ENCODE measurements at regions not wholly inside any gene's neighbourhood (a gene's known extent, or its start where the extent isn't known, plus 50 kb on each side); places are given as distances from the start of the nearest gene placed in this dataset.

GRCh38 chr6:9468277-9468676 lies 946.6 kb downstream of the TFAP2A start:
- intact Hi-C loops (cut with micrococcal nuclease) = no loop called here
- no peaks in the 10 kb centered on the region for H3K27me3 ChIP-seq (ENCODE audit: insufficient read depth, low read length)
- Mint-ChIP-seq H3K27me3 (no peaks in the 10 kb centered on the region), H3K4me3 (no peak overlapping the region), H3K36me3 (no peaks in the 10 kb centered on the region), H3K4me1 (no peaks in the 10 kb centered on the region), H3K27ac (no peak overlapping the region), H3K9me3 (peaks cover 0 to 15% (median 1%) of the 10 kb centered on the region in 8 donors)
- no peak overlapping the region for H3K4me3 ChIP-seq (ENCODE audit: low read length in 2 of 2)
- ChIA-PET POLR2A (ENCODE audit: partially characterized antibody) (no interaction called here), CTCF (ENCODE audit: partially characterized antibody) (no interaction called here)
- H3K9me3 ChIP-seq (ENCODE audit: control insufficient read depth in 1 of 2, low read length in 2 of 2) = no peaks in the 10 kb centered on the region
- H3K27ac ChIP-seq (ENCODE audit: low read depth, low read length) = no peak overlapping the region
- DNase-seq = no peak
- H3K36me3 ChIP-seq (ENCODE audit: insufficient read depth, low read length) = no peaks in the 10 kb centered on the region
- H3K4me1 ChIP-seq (ENCODE audit: insufficient read depth, low read length) = no peaks in the 10 kb centered on the region

GRCh38 chr6:9467741-9468140 lies 947.1 kb downstream of the TFAP2A start:
- H3K9me3 ChIP-seq (ENCODE audit: control insufficient read depth in 1 of 2, low read length in 2 of 2) = no peaks in the 10 kb centered on the region
- POLR2A ChIA-PET (ENCODE audit: partially characterized antibody) = no interaction called here
- no peaks in the 10 kb centered on the region for H3K27me3 Mint-ChIP-seq
- peaks cover 0 to 15% (median under 1%) of the 10 kb centered on the region in 8 donors for H3K9me3 Mint-ChIP-seq
- H3K36me3 ChIP-seq (ENCODE audit: insufficient read depth, low read length) = no peaks in the 10 kb centered on the region
- H3K36me3 Mint-ChIP-seq = no peaks in the 10 kb centered on the region
- H3K4me1 Mint-ChIP-seq = no peaks in the 10 kb centered on the region
- no peak overlapping the region for H3K27ac Mint-ChIP-seq
- H3K27ac ChIP-seq (ENCODE audit: low read depth, low read length) = no peak overlapping the region
- DNase-seq = no peak
- no peak overlapping the region for H3K4me3 Mint-ChIP-seq
- no peaks in the 10 kb centered on the region for H3K4me1 ChIP-seq (ENCODE audit: insufficient read depth, low read length)
- intact Hi-C loops (cut with micrococcal nuclease) = no loop called here
- CTCF ChIA-PET (ENCODE audit: partially characterized antibody) = no interaction called here
- H3K4me3 ChIP-seq (ENCODE audit: low read length in 2 of 2) = no peak overlapping the region
- no peaks in the 10 kb centered on the region for H3K27me3 ChIP-seq (ENCODE audit: insufficient read depth, low read length)

DNA sequence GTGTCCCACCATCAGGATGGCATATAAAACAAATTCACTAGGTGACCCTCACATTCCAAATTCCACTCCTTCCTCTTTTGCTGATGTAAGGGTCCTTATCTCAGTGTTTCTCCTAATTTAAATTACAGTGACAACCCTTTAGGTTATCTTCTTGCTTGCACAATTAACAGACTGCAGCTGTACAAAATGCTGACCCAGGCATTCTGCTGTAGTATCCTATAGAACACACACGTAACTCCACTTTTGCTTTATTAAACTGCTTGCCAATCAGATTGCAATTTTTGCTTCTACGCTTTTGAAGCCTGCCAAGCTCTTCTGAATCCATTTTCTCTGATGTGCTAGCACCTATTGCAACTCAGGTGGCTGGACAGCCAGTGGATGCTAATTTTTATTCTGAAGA lies 950.3 kb downstream of the TFAP2A start:
- CTCF ChIA-PET (ENCODE audit: partially characterized antibody) = no interaction called here
- H3K27ac ChIP-seq (ENCODE audit: low read depth, low read length) = no peak overlapping the region
- no peaks in the 10 kb centered on the region for H3K4me1 ChIP-seq (ENCODE audit: insufficient read depth, low read length)
- H3K4me3 ChIP-seq (ENCODE audit: low read length in 2 of 2) = no peak overlapping the region
- Mint-ChIP-seq H3K4me3 (no peak overlapping the region), H3K27me3 (no peaks in the 10 kb centered on the region), H3K27ac (no peak overlapping the region), H3K36me3 (no peaks in the 10 kb centered on the region), H3K4me1 (no peaks in the 10 kb centered on the region), H3K9me3 (peaks cover 0 to 5% (median 0%) of the 10 kb centered on the region in 8 donors)
- no peaks in the 10 kb centered on the region for H3K9me3 ChIP-seq (ENCODE audit: control insufficient read depth in 1 of 2, low read length in 2 of 2)
- H3K36me3 ChIP-seq (ENCODE audit: insufficient read depth, low read length) = no peaks in the 10 kb centered on the region
- POLR2A ChIA-PET (ENCODE audit: partially characterized antibody) = no interaction called here
- no peak for DNase-seq
- intact Hi-C loops (cut with micrococcal nuclease) = no loop called here
- H3K27me3 ChIP-seq (ENCODE audit: insufficient read depth, low read length) = no peaks in the 10 kb centered on the region

DNA sequence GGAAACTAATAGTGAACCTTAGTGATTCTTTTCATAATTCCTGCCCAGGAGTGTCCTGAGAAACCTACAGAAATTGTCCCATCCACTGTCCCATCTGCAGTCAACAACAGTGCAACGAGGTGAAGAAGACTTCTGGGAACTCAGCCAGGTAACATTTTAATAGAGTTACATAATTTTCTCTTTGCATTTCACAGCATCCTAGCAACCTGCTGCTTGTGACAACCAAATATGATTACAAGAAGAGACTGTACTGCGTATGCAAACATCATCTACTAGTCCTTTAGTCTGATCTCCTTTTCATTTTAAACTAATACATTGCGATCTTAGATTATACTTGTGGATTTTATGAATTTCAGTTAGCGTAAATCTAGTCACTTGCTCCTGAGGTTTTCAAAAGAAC lies 951.6 kb downstream of the TFAP2A start:
- no peak overlapping the region for H3K4me3 ChIP-seq (ENCODE audit: low read length in 2 of 2)
- Mint-ChIP-seq H3K27ac (no peak overlapping the region), H3K4me1 (no peaks in the 10 kb centered on the region), H3K9me3 (peaks cover 0 to 5% (median 1%) of the 10 kb centered on the region in 8 donors), H3K27me3 (no peaks in the 10 kb centered on the region), H3K4me3 (no peak overlapping the region), H3K36me3 (no peaks in the 10 kb centered on the region)
- H3K27me3 ChIP-seq (ENCODE audit: insufficient read depth, low read length) = no peaks in the 10 kb centered on the region
- no peaks in the 10 kb centered on the region for H3K4me1 ChIP-seq (ENCODE audit: insufficient read depth, low read length)
- no peaks in the 10 kb centered on the region for H3K9me3 ChIP-seq (ENCODE audit: control insufficient read depth in 1 of 2, low read length in 2 of 2)
- ChIA-PET CTCF (ENCODE audit: partially characterized antibody) (no interaction called here), POLR2A (ENCODE audit: partially characterized antibody) (no interaction called here)
- DNase-seq = no peak
- intact Hi-C loops (cut with micrococcal nuclease) = no loop called here
- H3K27ac ChIP-seq (ENCODE audit: low read depth, low read length) = no peak overlapping the region
- no peaks in the 10 kb centered on the region for H3K36me3 ChIP-seq (ENCODE audit: insufficient read depth, low read length)

DNA sequence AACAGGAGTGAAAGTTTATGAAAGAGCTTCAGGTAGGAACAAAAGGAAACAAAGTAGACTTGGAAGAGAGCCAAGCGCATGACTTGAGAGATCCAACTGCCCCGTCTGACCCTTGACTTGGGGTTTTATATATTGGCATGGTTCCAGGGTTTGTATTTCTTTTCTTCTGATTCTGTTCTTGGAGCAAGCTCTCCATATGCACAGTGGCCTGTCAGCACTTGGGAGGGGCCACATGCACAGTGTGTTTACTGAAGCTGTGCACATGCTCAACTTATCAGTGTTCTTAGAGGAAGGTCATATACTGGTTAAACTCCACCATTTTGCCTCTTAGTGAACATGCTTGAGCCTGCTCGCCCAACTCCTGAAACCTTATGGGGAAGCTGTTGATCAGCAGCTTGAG lies 953.7 kb downstream of the TFAP2A start:
- CTCF ChIA-PET (ENCODE audit: partially characterized antibody) = no interaction called here

DNA sequence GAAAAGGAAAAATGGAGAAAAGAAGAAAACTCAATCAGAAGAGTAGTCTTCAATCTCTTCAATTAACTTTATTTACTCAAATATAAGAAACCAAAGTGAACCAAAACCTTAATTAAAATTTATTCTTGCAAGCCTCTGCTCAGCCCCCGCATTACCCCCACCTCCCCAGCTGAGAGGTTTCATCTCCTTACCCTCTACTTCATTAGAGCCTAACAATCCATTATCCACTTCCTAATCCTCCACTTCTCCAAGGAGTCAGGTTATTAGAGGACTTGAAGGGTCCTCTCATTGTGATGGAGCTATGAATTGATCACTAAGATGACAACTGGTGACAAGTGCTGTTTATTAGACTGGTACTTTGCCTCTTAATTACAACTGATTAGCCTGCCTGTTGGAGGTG lies 956.5 kb downstream of the TFAP2A start:
- no peaks in the 10 kb centered on the region for H3K27me3 Mint-ChIP-seq
- H3K9me3 ChIP-seq (ENCODE audit: control insufficient read depth in 1 of 2, low read length in 2 of 2) = no peaks in the 10 kb centered on the region
- no peaks in the 10 kb centered on the region for H3K27me3 ChIP-seq (ENCODE audit: insufficient read depth, low read length)
- intact Hi-C loops (cut with micrococcal nuclease) = no loop called here
- no peak overlapping the region for H3K4me3 Mint-ChIP-seq
- H3K36me3 Mint-ChIP-seq = no peaks in the 10 kb centered on the region
- DNase-seq = no peak
- no peaks in the 10 kb centered on the region for H3K4me1 Mint-ChIP-seq
- ChIA-PET CTCF (ENCODE audit: partially characterized antibody) (no interaction called here), POLR2A (ENCODE audit: partially characterized antibody) (no interaction called here)
- H3K9me3 Mint-ChIP-seq = peaks cover 0 to 5% (median 0%) of the 10 kb centered on the region in 8 donors
- no peak overlapping the region for H3K27ac Mint-ChIP-seq
- H3K36me3 ChIP-seq (ENCODE audit: insufficient read depth, low read length) = no peaks in the 10 kb centered on the region
- no peak overlapping the region for H3K27ac ChIP-seq (ENCODE audit: low read depth, low read length)
- no peaks in the 10 kb centered on the region for H3K4me1 ChIP-seq (ENCODE audit: insufficient read depth, low read length)
- H3K4me3 ChIP-seq (ENCODE audit: low read length in 2 of 2) = no peak overlapping the region

More for the DNA sequence above, 953.7 kb downstream of the TFAP2A start:
- H3K36me3 ChIP-seq (ENCODE audit: insufficient read depth, low read length) = no peaks in the 10 kb centered on the region
- no peaks in the 10 kb centered on the region for H3K4me1 ChIP-seq (ENCODE audit: insufficient read depth, low read length)
- H3K27me3 ChIP-seq (ENCODE audit: insufficient read depth, low read length) = no peaks in the 10 kb centered on the region
- no peaks in the 10 kb centered on the region for H3K36me3 Mint-ChIP-seq
- H3K27me3 Mint-ChIP-seq = no peaks in the 10 kb centered on the region
- H3K4me3 ChIP-seq (ENCODE audit: low read length in 2 of 2) = no peak overlapping the region
- no peaks in the 10 kb centered on the region for H3K4me1 Mint-ChIP-seq
- no peak for DNase-seq
- intact Hi-C loops (cut with micrococcal nuclease) = no loop called here
- no peak overlapping the region for H3K27ac ChIP-seq (ENCODE audit: low read depth, low read length)
- no peak overlapping the region for H3K4me3 Mint-ChIP-seq
- POLR2A ChIA-PET (ENCODE audit: partially characterized antibody) = no interaction called here
- H3K9me3 ChIP-seq (ENCODE audit: control insufficient read depth in 1 of 2, low read length in 2 of 2) = no peaks in the 10 kb centered on the region
- H3K9me3 Mint-ChIP-seq = peaks cover 0 to 5% (median 0%) of the 10 kb centered on the region in 8 donors
- H3K27ac Mint-ChIP-seq = no peak overlapping the region

DNA sequence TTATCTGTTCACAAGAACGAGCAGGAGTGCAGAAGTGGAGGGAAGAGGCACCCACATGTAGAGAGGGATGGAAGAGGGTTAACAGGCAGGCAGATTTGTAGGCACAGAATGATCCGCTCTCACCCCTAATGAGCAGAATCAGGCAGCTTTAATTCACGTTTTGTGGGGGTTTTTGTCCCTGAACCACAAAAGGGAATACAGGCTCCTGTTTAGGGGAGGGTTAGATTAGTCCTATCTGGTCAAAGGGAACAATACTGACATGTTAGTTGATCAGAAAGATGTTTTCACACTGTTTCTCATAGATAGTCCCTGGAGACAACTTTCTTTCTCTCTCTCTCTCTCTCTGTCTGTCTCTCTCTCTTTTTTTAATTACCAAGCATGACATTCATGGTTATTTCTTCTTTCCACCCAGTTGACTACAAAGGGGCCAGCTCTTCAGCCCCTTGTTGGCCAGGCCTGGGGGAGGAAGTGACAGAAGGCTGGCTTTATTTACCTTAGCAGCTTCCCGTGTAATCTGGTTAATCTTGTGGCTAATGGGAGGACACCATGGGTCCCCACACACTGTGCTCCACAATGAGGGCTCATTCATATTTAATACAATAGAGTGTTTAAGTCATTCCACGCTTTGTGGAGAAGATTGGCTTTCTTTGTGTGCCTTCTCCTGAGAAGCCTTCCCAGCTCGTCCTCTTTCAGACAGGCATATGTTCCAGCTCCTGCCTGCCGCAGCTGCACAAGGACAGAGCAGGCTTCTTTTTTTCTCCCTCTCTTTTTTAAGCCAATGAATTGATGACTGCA lies 958.8 kb downstream of the TFAP2A start:
- Histone ChIP-seq H3K9me3 (ENCODE audit: control insufficient read depth in 1 of 2, low read length in 2 of 2) (no peaks in the 10 kb centered on the region), H3K27ac (ENCODE audit: low read depth, low read length) (no peak overlapping the region), H3K4me1 (ENCODE audit: insufficient read depth, low read length) (no peaks in the 10 kb centered on the region), H3K27me3 (ENCODE audit: insufficient read depth, low read length) (no peaks in the 10 kb centered on the region), H3K36me3 (ENCODE audit: insufficient read depth, low read length) (no peaks in the 10 kb centered on the region), H3K4me3 (ENCODE audit: low read length in 2 of 2) (no peak overlapping the region)
- no peaks in the 10 kb centered on the region for H3K27me3 Mint-ChIP-seq
- H3K27ac Mint-ChIP-seq = no peak overlapping the region
- CTCF ChIA-PET (ENCODE audit: partially characterized antibody) = no interaction called here
- no peaks in the 10 kb centered on the region for H3K4me1 Mint-ChIP-seq
- H3K9me3 Mint-ChIP-seq = peaks cover 0 to 5% (median 0%) of the 10 kb centered on the region in 8 donors
- H3K36me3 Mint-ChIP-seq = no peaks in the 10 kb centered on the region
- DNase-seq = no peak
- POLR2A ChIA-PET (ENCODE audit: partially characterized antibody) = no interaction called here
- intact Hi-C loops (cut with micrococcal nuclease) = no loop called here
- H3K4me3 Mint-ChIP-seq = no peak overlapping the region
